Nephron (organoid): ENCODE measurements at regions not wholly inside any gene's neighbourhood (a gene's known extent, or its start where the extent isn't known, plus 50 kb on each side); places are given as distances from the start of the nearest gene placed in this dataset.
A peak's percentile ranks its signal among the peaks of the same experiment; 100 is the strongest.
"Not testable (repeated sequence)": the region's sequence is repeated elsewhere in the genome, so short reads cannot be mapped to it uniquely, and the experiment has no call there.

Experiments used
- H3K27ac Mint-ChIP-seq, 3 experiments: 2 replicates each; pipeline ENCODE4 v1.8.0; 2020; ENCODE audit warnings: mixed read lengths in 3 of 3, mild to moderate bottlenecking in 2 of 3, moderate library complexity in 1 of 3
- H3K27me3 Mint-ChIP-seq: 2 replicates; pipeline ENCODE4 v1.8.0; 2021; ENCODE audit warnings: low read depth, mild to moderate bottlenecking, moderate library complexity, mixed read lengths
- H3K36me3 Mint-ChIP-seq: 2 replicates; pipeline ENCODE4 v1.8.0; 2020; ENCODE audit warnings: low read depth, mixed read lengths
- H3K4me1 Mint-ChIP-seq: 2 replicates; pipeline ENCODE4 v1.8.0; 2020; ENCODE audit warnings: mixed read lengths
- H3K4me3 Mint-ChIP-seq, 3 experiments: 2 replicates each; pipeline ENCODE4 v1.8.0; 2020; ENCODE audit warnings: mild to moderate bottlenecking in 3 of 3, mixed read lengths in 3 of 3, moderate library complexity in 2 of 3
- H3K9me3 Mint-ChIP-seq: 2 replicates; pipeline ENCODE4 v1.8.0; 2020; ENCODE audit warnings: mixed read lengths
- CTCF ChIP-seq, 3 experiments: fragments of 200-600 bp; sonication (generic); IDR thresholded peaks; one replicate each; pipeline ENCODE4 v1.5.0; 2021; ENCODE audit warnings: antibody characterized with exemption in 3 of 3; ENCODE audit not compliant: unreplicated experiment in 3 of 3

- Mint-ChIP-seq H3K27ac (no peak overlapping the region), H3K4me1 (no peaks in the 10 kb centered on the region), H3K4me3 (no peak overlapping the region), H3K36me3 (no peaks in the 10 kb centered on the region), H3K27me3 (no peaks in the 10 kb centered on the region), H3K9me3 (peaks cover 9% of the 10 kb centered on the region)
- no peak for TF ChIP-seq CTCF (IDR thresholded peaks at IDR 0.05; ENCODE audit: unreplicated experiment in 3 of 3)
These were observed 122.9 kb downstream of the EMB start for GRCh38 chr5:50318220-50318619.

GRCh38 chr5:50306488-50306887 is 134.6 kb downstream of the EMB start:
- not testable (repeated sequence) for H3K27me3 Mint-ChIP-seq, H3K27ac Mint-ChIP-seq, H3K4me3 Mint-ChIP-seq, H3K4me1 Mint-ChIP-seq, H3K36me3 Mint-ChIP-seq
- peaks cover 21% of the 10 kb centered on the region for H3K9me3 Mint-ChIP-seq

- TF ChIP-seq CTCF (IDR thresholded peaks at IDR 0.05; ENCODE audit: unreplicated experiment in 3 of 3): no peak
- Mint-ChIP-seq H3K4me1 (no peaks in the 10 kb centered on the region), H3K4me3 (no peak overlapping the region), H3K36me3 (no peaks in the 10 kb centered on the region), H3K27ac (no peak overlapping the region), H3K9me3 (peaks cover 22% of the 10 kb centered on the region), H3K27me3 (no peaks in the 10 kb centered on the region)
These were observed 138.1 kb downstream of the EMB start for GRCh38 chr5:50302815-50303490.

GRCh38 chr5:50301756-50302155 is 139.3 kb downstream of the EMB start:
- TF ChIP-seq CTCF (IDR thresholded peaks at IDR 0.05; ENCODE audit: unreplicated experiment in 3 of 3): no peak
- no peaks in the 10 kb centered on the region for H3K27me3 Mint-ChIP-seq
- no peaks in the 10 kb centered on the region for H3K36me3 Mint-ChIP-seq
- peaks cover 20% of the 10 kb centered on the region for H3K9me3 Mint-ChIP-seq
- H3K4me3 Mint-ChIP-seq: no peak overlapping the region
- no peaks in the 10 kb centered on the region for H3K4me1 Mint-ChIP-seq
- no peak overlapping the region for H3K27ac Mint-ChIP-seq

GRCh38 chr5:50300878-50301277 is 140.2 kb downstream of the EMB start:
- no peak for TF ChIP-seq CTCF (IDR thresholded peaks at IDR 0.05; ENCODE audit: unreplicated experiment in 3 of 3)
- no peaks in the 10 kb centered on the region for H3K4me1 Mint-ChIP-seq
- H3K27ac Mint-ChIP-seq: no peak overlapping the region
- H3K36me3 Mint-ChIP-seq: no peaks in the 10 kb centered on the region
- H3K27me3 Mint-ChIP-seq: no peaks in the 10 kb centered on the region
- H3K4me3 Mint-ChIP-seq: no peak overlapping the region
- H3K9me3 Mint-ChIP-seq: peaks cover 19% of the 10 kb centered on the region

GRCh38 chr5:50299896-50300295 is 141.2 kb downstream of the EMB start:
- H3K27me3 Mint-ChIP-seq: no peaks in the 10 kb centered on the region
- peak overlapping the region in 1 of 3 experiments; percentile 39 for H3K27ac Mint-ChIP-seq
- H3K4me1 Mint-ChIP-seq: no peaks in the 10 kb centered on the region
- no peak overlapping the region for H3K4me3 Mint-ChIP-seq
- no peak for TF ChIP-seq CTCF (IDR thresholded peaks at IDR 0.05; ENCODE audit: unreplicated experiment in 3 of 3)
- H3K36me3 Mint-ChIP-seq: no peaks in the 10 kb centered on the region
- H3K9me3 Mint-ChIP-seq: peaks cover 21% of the 10 kb centered on the region
